SK-N-MC (cell line): ENCODE measurements at regions not wholly inside any gene's neighbourhood (a gene's known extent, or its start where the extent isn't known, plus 50 kb on each side); places are given as distances from the start of the nearest gene placed in this dataset.

Experiments
- EZH2 ChIP-seq: fragments of 200-600 bp; sonication (generic); IDR thresholded peaks from one replicate; pipeline ENCODE4 v1.6.1; 2017; ENCODE audit warnings: antibody characterized with exemption
- FOXP2 ChIP-seq: optimal IDR thresholded peaks from 2 replicates; pipeline ENCODE3; 2011; ENCODE audit warnings: mild to moderate bottlenecking, moderate library complexity; ENCODE audit not compliant: insufficient read depth; ENCODE audit errors: extremely low read length, control extremely low read depth
- POLR2AphosphoS5 ChIP-seq: IDR thresholded peaks from 2 replicates; pipeline ENCODE4 v1.6.1; 2012; ENCODE audit warnings: mild to moderate bottlenecking, low read depth, low read length, borderline replicate concordance

- TF ChIP-seq POLR2AphosphoS5 (no peak), EZH2 (no peak), FOXP2 (no peak)
Measured at GRCh38 chr4:81990898-81991297, 382.9 kb downstream of the HNRNPD start.
